ENCODE measurements at regions not wholly inside any gene's neighbourhood (a gene's known extent, or its start where the extent isn't known, plus 50 kb on each side); places are given as distances from the start of the nearest gene placed in this dataset.

- TF ChIP-seq ZMYM2 (CRISPR knock-in tag; IDR thresholded peaks at IDR 0.05) (no peak), STAT5B (CRISPR knock-in tag; IDR thresholded peaks at IDR 0.05) (no peak)
Measured at GRCh38 chr3:195005759-195006510, 265.0 kb downstream of the XXYLT1 start (continued).

- WGBS (ENCODE audit: low lambda C conversion rate), result 39% methylated on average over 5 of the region's 5 CpGs
- H3K4me1 ChIP-seq (ENCODE audit: insufficient read depth, low read length), result peaks cover 22% of the 10 kb centered on the region
- H3K27ac ChIP-seq (ENCODE audit: extremely low read length, insufficient read depth, low read length), result no peak overlapping the region
- CTCF ChIA-PET (ENCODE audit: low intra/inter-chr PET ratio, low total read pairs), result no interaction called here
- no peak overlapping the region for H2AFZ ChIP-seq (ENCODE audit: low read length)
- DNase-seq (ENCODE audit: low spot score) (no peak), ATAC-seq (no peak), FAIRE-seq (no peak)
- no peaks in the 10 kb centered on the region for H4K20me1 ChIP-seq (ENCODE audit: insufficient read depth, low read length)
- no peak overlapping the region for H3K4me2 ChIP-seq (ENCODE audit: low read depth, low read length)
- no peak overlapping the region for H3K4me3 ChIP-seq (replicated peaks in 1 of 3; ENCODE audit: insufficient read depth in 1 of 3, low read depth in 2 of 3, low read length in 3 of 3)
- H3K27me3 ChIP-seq (ENCODE audit: control insufficient read depth in 1 of 2, insufficient read depth in 2 of 2, low read length in 2 of 2), result peaks cover 3 to 77% of the 10 kb centered on the region in 2 experiments; a peak in 4 of 5 replicates
- BruUV-seq (replicated peaks), result no TSS peak
- POLR2A ChIA-PET, result no interaction called here
- in situ Hi-C loops (cut with HindIII; ENCODE audit: extremely low pct_ligation_motif_present, low pct_unique_long_range_greater_than_20kb), result loop anchor here (10.0 kb wide), 1 partner anchor 248 kb away; no protein-coding TSS in a partner anchor
- 0 out of 2 replicates have a peak, but pooled peaks cover 9% of the 10 kb centered on the region for H3K9me3 ChIP-seq (ENCODE audit: low read length)
- TF ChIP-seq ZNF18 (CRISPR knock-in tag; IDR thresholded peaks at IDR 0.05; ENCODE audit: insufficient replicate concordance), result peak; percentile 3
- TF ChIP-seq ZNF597 (CRISPR knock-in tag; IDR thresholded peaks at IDR 0.05), result no peak
- H3K79me2 ChIP-seq (ENCODE audit: insufficient read depth, low read length), result no peaks in the 10 kb centered on the region
- no peak overlapping the region for H3K9ac ChIP-seq (ENCODE audit: insufficient read depth, low read depth, low read length)
- intact Hi-C loops (cut with micrococcal nuclease; ENCODE audit: unreplicated experiment), result loop anchor here (10.0 kb wide), 1 partner anchor 58 kb away; no protein-coding TSS in a partner anchor
- H3K36me3 ChIP-seq (replicated peaks in 1 of 2; ENCODE audit: control insufficient read depth in 1 of 2, insufficient read depth in 2 of 2, low read length in 2 of 2), result no peaks in the 10 kb centered on the region
Measured at GRCh38 chr3:195007151-195007550, 263.8 kb downstream of the XXYLT1 start.
